ENCODE measurements at regions not wholly inside any gene's neighbourhood (a gene's known extent, or its start where the extent isn't known, plus 50 kb on each side); places are given as distances from the start of the nearest gene placed in this dataset.

- no peak overlapping the region for H3K4me3 ChIP-seq (ENCODE audit: low read depth, low read length)
- TF ChIP-seq CTCF (IDR thresholded peaks at IDR 0.05; ENCODE audit: insufficient read depth, low read depth, low read length, missing control alignments), result no peak
These were observed 104.9 kb upstream of the DHX15 start for GRCh38 chr4:24689212-24689611.

GRCh38 chr4:24690436-24690835, 104.9 kb upstream of the SOD3 start:
- H3K4me3 ChIP-seq (ENCODE audit: low read depth, low read length), result no peak overlapping the region
- no peak for DNase-seq (ENCODE audit: low read depth)
- no peak for TF ChIP-seq CTCF (IDR thresholded peaks at IDR 0.05; ENCODE audit: insufficient read depth, low read depth, low read length, missing control alignments)

More at GRCh38 chr4:24689212-24689611, 104.9 kb upstream of the DHX15 start:
- DNase-seq (ENCODE audit: low read depth), result no peak

GRCh38 chr4:24693636-24694035, 101.7 kb upstream of the SOD3 start:
- H3K4me3 ChIP-seq (ENCODE audit: low read depth, low read length), result no peak overlapping the region
- TF ChIP-seq CTCF (IDR thresholded peaks at IDR 0.05; ENCODE audit: insufficient read depth, low read depth, low read length, missing control alignments), result no peak
- DNase-seq (ENCODE audit: low read depth), result no peak

GRCh38 chr4:24700118-24700517, 95.3 kb upstream of the SOD3 start:
- DNase-seq (ENCODE audit: low read depth), result no peak
- no peak overlapping the region for H3K4me3 ChIP-seq (ENCODE audit: low read depth, low read length)
- TF ChIP-seq CTCF (IDR thresholded peaks at IDR 0.05; ENCODE audit: insufficient read depth, low read depth, low read length, missing control alignments), result no peak

GRCh38 chr4:24701683-24702082, 93.7 kb upstream of the SOD3 start:
- TF ChIP-seq CTCF (IDR thresholded peaks at IDR 0.05; ENCODE audit: insufficient read depth, low read depth, low read length, missing control alignments), result no peak
- no peak for DNase-seq (ENCODE audit: low read depth)
- H3K4me3 ChIP-seq (ENCODE audit: low read depth, low read length), result no peak overlapping the region

- no peak for DNase-seq (ENCODE audit: low read depth)
- no peak for TF ChIP-seq CTCF (IDR thresholded peaks at IDR 0.05; ENCODE audit: insufficient read depth, low read depth, low read length, missing control alignments)
- H3K4me3 ChIP-seq (ENCODE audit: low read depth, low read length), result no peak overlapping the region
These were observed 93.1 kb upstream of the SOD3 start for GRCh38 chr4:24702281-24702680.

GRCh38 chr4:24703298-24703697, 92.1 kb upstream of the SOD3 start:
- no peak for DNase-seq (ENCODE audit: low read depth)
- no peak overlapping the region for H3K4me3 ChIP-seq (ENCODE audit: low read depth, low read length)
- TF ChIP-seq CTCF (IDR thresholded peaks at IDR 0.05; ENCODE audit: insufficient read depth, low read depth, low read length, missing control alignments), result no peak
